Hepatocyte (in vitro differentiated cells): ENCODE measurements at regions not wholly inside any gene's neighbourhood (a gene's known extent, or its start where the extent isn't known, plus 50 kb on each side); places are given as distances from the start of the nearest gene placed in this dataset.

Experiments used
- CTCF ChIP-seq: fragments of 200-600 bp; sonication (generic); IDR thresholded peaks from 2 replicates; pipeline ENCODE4 v1.5.1; 2016; ENCODE audit warnings: antibody characterized with exemption, mild to moderate bottlenecking; ENCODE audit not compliant: poor library complexity
- EZH2 ChIP-seq: fragments of 200-600 bp; sonication (generic); IDR thresholded peaks from 2 replicates; pipeline ENCODE4 v1.6.1; 2016; ENCODE audit warnings: antibody characterized with exemption, mild to moderate bottlenecking, borderline replicate concordance
- EZH2phosphoT487 ChIP-seq: fragments of 200-600 bp; sonication (generic); IDR thresholded peaks from one replicate; pipeline ENCODE4 v1.6.1; 2018; ENCODE audit warnings: antibody characterized with exemption, mild to moderate bottlenecking, low read depth, moderate library complexity; ENCODE audit not compliant: unreplicated experiment, severe bottlenecking

GRCh38 chr2:18662689-18663088 is 73.3 kb upstream of the NT5C1B start:
- TF ChIP-seq CTCF (no peak), EZH2 (no peak), EZH2phosphoT487 (no peak)
